Panc1 (cell line): ENCODE measurements at regions not wholly inside any gene's neighbourhood (a gene's known extent, or its start where the extent isn't known, plus 50 kb on each side); places are given as distances from the start of the nearest gene placed in this dataset.

Source experiments
- ATAC-seq: fragments of 200-7000 bp; cut with Tn5 transposase; 2 replicates; pipeline ENCODE4 v1.9.1; 2020; ENCODE audit warnings: mild to moderate bottlenecking, moderate library complexity
- BruUV-seq: library from RNA; stranded (reverse); fragments of 400-500 nt; replicated peaks from 2 replicates; lab custom pipeline; 2021; lab: Mats Ljungman, UMichigan
- CTCF ChIA-PET: fragments of 300-600 bp; sonication (Branson Sonifier 250); formaldehyde crosslinking; loops from one replicate; lab custom pipeline; 2022; ENCODE audit warnings: antibody characterized with exemption; lab: Charles Lee
- POLR2A ChIA-PET: fragments of 300-600 bp; sonication (Branson Sonifier 250); formaldehyde crosslinking; loops from one replicate; lab custom pipeline; 2022; ENCODE audit warnings: antibody characterized with exemption; lab: Charles Lee
- DNase-seq: peaks from one replicate; pipeline ENCODE4 v3.0.0-alpha.2; 2010; ENCODE audit warnings: low read depth, low spot score
- H3K27ac ChIP-seq: 2 replicates; pipeline ENCODE4 v1.5.1; 2011; ENCODE audit warnings: mild to moderate bottlenecking, low read length, inconsistent platforms
- H3K27me3 ChIP-seq: fragments of 200-500 bp; sonication (Bioruptor generic); 2 replicates; pipeline ENCODE4 v1.6.0; 2014; ENCODE audit warnings: low read length, inconsistent platforms; ENCODE audit not compliant: control insufficient read depth, insufficient read depth
- H3K36me3 ChIP-seq: fragments of 200-500 bp; sonication (Bioruptor generic); 2 replicates; pipeline ENCODE4 v1.5.1; 2014; ENCODE audit warnings: inconsistent platforms, mild to moderate bottlenecking, low read length, moderate library complexity; ENCODE audit not compliant: control insufficient read depth, insufficient read depth
- H3K4me1 ChIP-seq: 2 replicates; pipeline ENCODE4 v1.5.1; 2011; ENCODE audit warnings: inconsistent platforms, mild to moderate bottlenecking, low read length, moderate library complexity; ENCODE audit not compliant: control insufficient read depth, insufficient read depth
- H3K4me3 ChIP-seq, 2 experiments: 2 replicates each; pipeline ENCODE4 v1.5.1; 2011 to 2012; ENCODE audit warnings: low read depth in 2 of 2, low read length in 2 of 2, mild to moderate bottlenecking in 2 of 2, inconsistent platforms in 1 of 2, moderate library complexity in 1 of 2
- H3K9me3 ChIP-seq: fragments of 200-500 bp; sonication (Bioruptor generic); 2 replicates; pipeline ENCODE4 v1.5.1; 2014; ENCODE audit warnings: low read depth, mild to moderate bottlenecking, inconsistent platforms, low read length, moderate library complexity; ENCODE audit not compliant: control insufficient read depth, insufficient read depth
- POLR2AphosphoS5 ChIP-seq: IDR thresholded peaks from 2 replicates; pipeline ENCODE4 v1.6.1; 2012; ENCODE audit warnings: mild to moderate bottlenecking, low read depth, low read length, moderate library complexity
- SIN3A ChIP-seq: IDR thresholded peaks from 2 replicates; pipeline ENCODE4 v1.6.1; 2012; ENCODE audit warnings: low read depth, mild to moderate bottlenecking, low read length, moderate library complexity, borderline replicate concordance; ENCODE audit not compliant: insufficient read depth
- TCF7L2 ChIP-seq: IDR thresholded peaks from 2 replicates; pipeline ENCODE4 v1.6.1; 2011; ENCODE audit warnings: mild to moderate bottlenecking, low read depth, low read length, inconsistent platforms
- in situ Hi-C: cut with HindIII; loops from 2 replicates; pipeline ENCODE4 v1.10.0; 2016; ENCODE audit warnings: low sequenced_read_pairs, low pct_unique_long_range_greater_than_20kb
- intact Hi-C: fragments of 100-400 bp; cut with micrococcal nuclease; formaldehyde crosslinking; loops from one replicate; pipeline ENCODE4 v1.10.0; 2022; ENCODE audit not compliant: unreplicated experiment
- TF ChIP-seq, protein P1 (sequence below): fragments of 450-650 bp; IDR thresholded peaks from 2 replicates; pipeline ENCODE4 v1.5.1; 2017; ENCODE audit warnings: mild to moderate bottlenecking
- TF ChIP-seq, protein P2 (sequence below), 2 experiments: IDR thresholded peaks; 2 replicates each; pipeline ENCODE4 v1.6.1; 2011 to 2012; ENCODE audit warnings: low read depth in 2 of 2, control low read depth in 1 of 2, low read length in 1 of 2, mild to moderate bottlenecking in 1 of 2, moderate library complexity in 1 of 2; ENCODE audit not compliant: insufficient read depth in 1 of 2

DNA sequence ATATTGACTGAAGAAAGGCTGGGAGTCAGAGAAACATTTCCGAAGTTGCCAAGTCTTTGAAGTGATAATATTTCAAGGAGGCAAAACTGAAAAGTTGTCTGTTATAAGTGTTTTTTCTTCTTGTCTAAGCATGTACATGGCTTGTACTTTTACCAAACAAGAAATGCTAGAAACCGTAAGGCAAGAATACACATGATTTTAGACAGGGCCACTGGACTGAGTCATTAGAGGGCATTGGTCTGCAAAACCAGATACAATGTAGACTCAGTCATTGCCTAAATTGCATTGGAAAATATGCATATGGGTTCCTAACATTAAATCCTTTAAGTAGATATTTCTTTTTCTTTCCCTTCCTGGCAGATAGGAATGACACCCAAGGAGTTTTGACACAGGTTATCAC is 284.9 kb upstream of the PUDP start:
- Histone ChIP-seq H3K9me3 (no peaks in the 10 kb centered on the region), H3K27ac (no peak overlapping the region), H3K4me1 (no peaks in the 10 kb centered on the region), H3K36me3 (no peaks in the 10 kb centered on the region), H3K27me3 (no peaks in the 10 kb centered on the region), H3K4me3 (no peak overlapping the region)
- ATAC-seq (no peak), DNase-seq (no peak)
- ChIA-PET POLR2A (no interaction called here), CTCF (no interaction called here)
- intact Hi-C loops = no loop called here
- in situ Hi-C loops = no loop called here
- TF ChIP-seq TCF7L2 (no peak), SIN3A (no peak), POLR2AphosphoS5 (no peak)
- TF ChIP-seq, protein P1, sequence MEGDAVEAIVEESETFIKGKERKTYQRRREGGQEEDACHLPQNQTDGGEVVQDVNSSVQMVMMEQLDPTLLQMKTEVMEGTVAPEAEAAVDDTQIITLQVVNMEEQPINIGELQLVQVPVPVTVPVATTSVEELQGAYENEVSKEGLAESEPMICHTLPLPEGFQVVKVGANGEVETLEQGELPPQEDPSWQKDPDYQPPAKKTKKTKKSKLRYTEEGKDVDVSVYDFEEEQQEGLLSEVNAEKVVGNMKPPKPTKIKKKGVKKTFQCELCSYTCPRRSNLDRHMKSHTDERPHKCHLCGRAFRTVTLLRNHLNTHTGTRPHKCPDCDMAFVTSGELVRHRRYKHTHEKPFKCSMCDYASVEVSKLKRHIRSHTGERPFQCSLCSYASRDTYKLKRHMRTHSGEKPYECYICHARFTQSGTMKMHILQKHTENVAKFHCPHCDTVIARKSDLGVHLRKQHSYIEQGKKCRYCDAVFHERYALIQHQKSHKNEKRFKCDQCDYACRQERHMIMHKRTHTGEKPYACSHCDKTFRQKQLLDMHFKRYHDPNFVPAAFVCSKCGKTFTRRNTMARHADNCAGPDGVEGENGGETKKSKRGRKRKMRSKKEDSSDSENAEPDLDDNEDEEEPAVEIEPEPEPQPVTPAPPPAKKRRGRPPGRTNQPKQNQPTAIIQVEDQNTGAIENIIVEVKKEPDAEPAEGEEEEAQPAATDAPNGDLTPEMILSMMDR = no peak
- TF ChIP-seq, protein P2, sequence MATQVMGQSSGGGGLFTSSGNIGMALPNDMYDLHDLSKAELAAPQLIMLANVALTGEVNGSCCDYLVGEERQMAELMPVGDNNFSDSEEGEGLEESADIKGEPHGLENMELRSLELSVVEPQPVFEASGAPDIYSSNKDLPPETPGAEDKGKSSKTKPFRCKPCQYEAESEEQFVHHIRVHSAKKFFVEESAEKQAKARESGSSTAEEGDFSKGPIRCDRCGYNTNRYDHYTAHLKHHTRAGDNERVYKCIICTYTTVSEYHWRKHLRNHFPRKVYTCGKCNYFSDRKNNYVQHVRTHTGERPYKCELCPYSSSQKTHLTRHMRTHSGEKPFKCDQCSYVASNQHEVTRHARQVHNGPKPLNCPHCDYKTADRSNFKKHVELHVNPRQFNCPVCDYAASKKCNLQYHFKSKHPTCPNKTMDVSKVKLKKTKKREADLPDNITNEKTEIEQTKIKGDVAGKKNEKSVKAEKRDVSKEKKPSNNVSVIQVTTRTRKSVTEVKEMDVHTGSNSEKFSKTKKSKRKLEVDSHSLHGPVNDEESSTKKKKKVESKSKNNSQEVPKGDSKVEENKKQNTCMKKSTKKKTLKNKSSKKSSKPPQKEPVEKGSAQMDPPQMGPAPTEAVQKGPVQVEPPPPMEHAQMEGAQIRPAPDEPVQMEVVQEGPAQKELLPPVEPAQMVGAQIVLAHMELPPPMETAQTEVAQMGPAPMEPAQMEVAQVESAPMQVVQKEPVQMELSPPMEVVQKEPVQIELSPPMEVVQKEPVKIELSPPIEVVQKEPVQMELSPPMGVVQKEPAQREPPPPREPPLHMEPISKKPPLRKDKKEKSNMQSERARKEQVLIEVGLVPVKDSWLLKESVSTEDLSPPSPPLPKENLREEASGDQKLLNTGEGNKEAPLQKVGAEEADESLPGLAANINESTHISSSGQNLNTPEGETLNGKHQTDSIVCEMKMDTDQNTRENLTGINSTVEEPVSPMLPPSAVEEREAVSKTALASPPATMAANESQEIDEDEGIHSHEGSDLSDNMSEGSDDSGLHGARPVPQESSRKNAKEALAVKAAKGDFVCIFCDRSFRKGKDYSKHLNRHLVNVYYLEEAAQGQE (IDR thresholded peaks at IDR 0.05; ENCODE audit: insufficient read depth in 1 of 2, low read depth in 2 of 2, low read length in 1 of 2) = no peak
- BruUV-seq = no TSS peak

DNA sequence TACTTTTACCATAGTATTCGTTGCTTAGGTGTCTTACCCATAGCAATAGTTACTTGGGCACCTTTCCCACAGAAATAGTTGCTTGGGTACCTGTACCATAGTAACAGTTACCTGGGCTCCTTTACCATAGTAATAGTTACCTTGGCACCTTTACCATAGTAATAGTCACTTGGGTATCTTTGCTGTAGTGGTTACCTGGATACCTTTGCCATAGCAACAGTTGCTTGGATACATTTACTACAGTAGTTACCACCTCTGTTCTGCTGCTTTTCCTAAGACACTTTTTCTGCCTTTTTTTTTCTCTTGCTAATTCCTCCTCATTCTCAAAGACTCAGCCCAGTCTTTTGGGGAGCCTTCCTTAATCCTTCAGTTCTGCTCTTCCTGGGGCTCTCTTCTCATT is 272.8 kb upstream of the PUDP start:
- intact Hi-C loops = no loop called here
- ChIA-PET CTCF (no interaction called here), POLR2A (no interaction called here)
- Histone ChIP-seq H3K4me3 (no peak overlapping the region), H3K36me3 (no peaks in the 10 kb centered on the region), H3K4me1 (no peaks in the 10 kb centered on the region), H3K27ac (no peak overlapping the region), H3K9me3 (no peaks in the 10 kb centered on the region), H3K27me3 (no peaks in the 10 kb centered on the region)
- in situ Hi-C loops = no loop called here
- ATAC-seq = no peak
- BruUV-seq = no TSS peak
- TF ChIP-seq, protein P2 (IDR thresholded peaks at IDR 0.05; ENCODE audit: insufficient read depth in 1 of 2, low read depth in 2 of 2, low read length in 1 of 2) = no peak
- TF ChIP-seq SIN3A (no peak), TCF7L2 (no peak), POLR2AphosphoS5 (no peak)
- TF ChIP-seq, protein P1 = no peak
- DNase-seq = no peak
